EH (cell line): ENCODE measurements at regions not wholly inside any gene's neighbourhood (a gene's known extent, or its start where the extent isn't known, plus 50 kb on each side); places are given as distances from the start of the nearest gene placed in this dataset.
"Not testable (repeated sequence)": the region's sequence is repeated elsewhere in the genome, so short reads cannot be mapped to it uniquely, and the experiment has no call there.

Source experiments
- DNase-seq: peaks from one replicate; pipeline ENCODE4 v3.0.0-alpha.2; 2015; ENCODE audit warnings: low read depth

DNA sequence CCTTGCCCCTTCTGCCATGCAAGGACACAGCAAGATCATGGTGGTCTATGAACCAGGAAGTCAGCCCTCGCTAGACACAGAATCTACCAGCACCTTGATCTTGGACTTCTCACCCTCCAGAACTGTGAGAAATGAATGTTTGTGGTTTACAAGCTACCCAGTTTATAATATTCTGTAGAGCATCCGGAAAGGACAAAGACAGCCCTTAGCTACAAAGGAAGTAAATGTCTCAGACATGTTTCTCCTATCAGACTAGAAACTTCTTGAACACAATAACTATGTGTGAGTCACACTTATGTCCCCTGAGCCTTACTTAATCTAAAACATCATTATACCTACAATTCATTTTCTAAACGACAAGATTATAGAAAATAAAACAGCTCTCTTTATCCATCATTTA, 176.7 kb downstream of the KLHL28 start:
- no peak for DNase-seq

DNA sequence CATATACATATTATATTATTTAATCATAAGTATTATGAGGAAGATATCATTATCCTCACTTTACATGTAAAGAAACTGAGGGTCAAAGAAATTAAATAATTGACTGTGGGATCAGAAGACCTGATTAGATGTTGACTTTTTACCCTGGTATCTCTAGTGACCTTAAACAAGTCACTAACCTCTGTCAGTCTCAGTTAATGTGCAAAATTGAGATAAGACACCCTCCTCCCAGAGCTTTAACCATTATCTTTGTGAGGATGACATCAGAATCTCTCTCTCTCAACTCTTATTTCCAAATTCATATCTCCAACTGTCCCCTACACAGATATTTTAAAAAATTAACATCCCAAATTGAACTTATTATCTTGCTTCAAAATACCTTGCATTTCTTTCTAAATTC, 177.8 kb downstream of the KLHL28 start:
- no peak for DNase-seq

DNA sequence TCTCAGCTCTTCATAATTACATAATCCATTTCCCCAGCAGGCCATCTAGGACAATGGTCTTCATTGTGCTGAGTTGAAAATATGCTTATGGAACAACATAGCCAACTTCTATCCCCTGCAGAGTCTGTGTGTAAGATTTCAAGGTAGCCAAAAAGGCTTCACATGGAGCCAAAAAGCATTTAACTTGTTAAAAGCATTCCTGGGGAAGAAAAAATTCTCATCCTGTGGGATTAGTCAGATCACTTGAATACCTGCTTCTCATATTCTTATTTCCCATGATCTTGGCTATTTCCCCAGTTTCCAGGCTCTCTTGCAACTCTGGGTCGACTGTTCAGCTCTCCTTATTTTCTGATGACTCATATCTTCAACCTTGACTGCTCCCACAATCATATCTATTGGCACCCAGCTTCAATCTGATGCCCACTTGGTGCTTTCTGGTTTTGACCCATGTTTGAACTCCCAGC, 178.9 kb downstream of the KLHL28 start:
- DNase-seq = no peak

DNA sequence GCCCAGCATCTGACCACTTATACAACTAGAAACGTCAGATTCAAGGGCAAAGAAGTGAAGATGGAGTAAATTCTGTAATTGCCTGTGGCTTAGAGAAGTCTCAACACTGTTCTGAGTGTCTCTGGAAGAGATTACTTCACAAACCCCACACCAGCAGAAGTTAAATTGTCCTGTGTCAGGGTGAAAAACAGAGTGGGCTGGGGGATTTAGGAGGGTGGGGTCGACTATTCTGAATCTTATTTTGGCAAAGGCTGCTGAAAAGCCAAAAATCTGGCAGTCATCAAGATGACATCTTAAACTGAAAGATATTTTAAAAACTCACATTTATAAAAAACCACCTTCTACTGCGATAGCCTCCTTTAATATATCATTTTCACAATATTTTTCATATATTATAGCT, 180.8 kb downstream of the KLHL28 start:
- DNase-seq = no peak

DNA sequence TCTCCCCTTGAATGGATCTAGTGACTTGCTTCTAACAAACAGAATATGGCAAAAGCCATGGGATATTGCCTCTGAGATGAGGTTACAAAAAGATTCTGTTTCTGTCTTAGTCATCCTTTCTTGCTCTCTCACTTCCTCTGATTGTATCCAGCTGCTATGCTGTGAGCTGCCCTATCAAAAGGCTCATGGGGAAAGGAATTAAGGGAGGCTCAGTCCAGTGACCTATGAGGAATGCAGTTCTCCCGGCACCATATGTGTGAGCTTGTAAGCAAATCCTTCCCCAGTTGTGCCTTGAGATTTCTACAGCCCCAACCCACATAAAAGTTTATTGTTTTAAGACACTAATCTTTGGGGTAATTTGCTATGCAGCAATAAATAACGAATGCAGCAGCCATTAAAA, 183.1 kb downstream of the KLHL28 start:
- DNase-seq = peak; percentile 1

DNA sequence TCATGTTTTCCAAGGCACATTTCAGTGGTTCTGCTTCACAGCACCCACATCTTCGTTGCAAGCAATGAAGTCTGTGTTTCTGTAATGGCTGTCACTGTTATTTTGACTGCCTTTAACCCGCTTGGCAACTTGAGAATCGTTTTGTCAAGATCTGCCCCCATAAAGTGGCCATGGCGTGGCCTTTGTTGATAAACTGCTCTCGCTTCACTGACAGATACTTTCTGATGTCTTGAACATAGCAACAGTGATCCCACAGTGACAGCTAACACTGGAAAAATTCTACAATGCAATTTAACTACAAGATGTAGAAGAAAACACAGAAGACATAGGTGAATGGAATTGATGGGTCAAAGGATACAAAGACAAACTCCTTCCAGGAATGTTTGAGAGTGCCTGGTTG, 184.2 kb downstream of the KLHL28 start:
- DNase-seq = no peak

DNA sequence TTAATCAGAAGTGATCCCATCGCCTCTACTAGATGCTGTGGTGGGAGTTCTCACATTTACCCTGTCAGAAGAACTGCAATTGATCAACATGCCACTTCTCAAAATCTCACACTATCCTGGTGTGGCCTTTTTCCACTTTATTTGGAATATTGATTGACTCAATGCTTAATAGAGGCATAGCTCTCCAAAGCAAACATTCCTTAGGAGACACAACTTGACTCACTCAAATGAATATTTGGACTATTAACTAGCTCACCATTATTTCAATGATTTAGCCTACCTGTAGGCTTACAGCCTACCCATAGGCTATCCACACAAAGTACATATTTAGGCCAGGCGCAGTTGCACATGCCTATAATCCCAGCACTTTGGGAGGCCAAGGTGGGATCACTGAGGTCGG, 186.5 kb downstream of the KLHL28 start:
- DNase-seq = no peak

DNA sequence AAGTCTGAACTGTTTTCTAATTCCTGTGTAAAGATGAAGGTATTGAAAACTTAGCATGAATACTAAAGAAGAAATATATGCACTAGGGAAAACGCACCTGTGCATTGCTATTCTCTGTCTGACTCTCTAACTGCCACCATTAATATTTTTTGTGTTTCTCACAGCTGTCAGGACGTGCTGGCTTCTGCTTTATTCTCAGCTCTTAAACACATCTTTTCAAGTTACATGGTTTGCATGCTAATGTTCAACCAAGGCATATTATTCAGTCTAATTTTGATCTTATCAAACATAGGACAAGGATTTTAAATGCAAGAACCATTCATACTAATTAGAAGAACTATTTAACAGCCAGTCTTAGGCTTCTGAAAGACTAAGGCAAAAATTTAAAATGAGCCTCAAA, 187.4 kb downstream of the KLHL28 start:
- DNase-seq = no peak

DNA sequence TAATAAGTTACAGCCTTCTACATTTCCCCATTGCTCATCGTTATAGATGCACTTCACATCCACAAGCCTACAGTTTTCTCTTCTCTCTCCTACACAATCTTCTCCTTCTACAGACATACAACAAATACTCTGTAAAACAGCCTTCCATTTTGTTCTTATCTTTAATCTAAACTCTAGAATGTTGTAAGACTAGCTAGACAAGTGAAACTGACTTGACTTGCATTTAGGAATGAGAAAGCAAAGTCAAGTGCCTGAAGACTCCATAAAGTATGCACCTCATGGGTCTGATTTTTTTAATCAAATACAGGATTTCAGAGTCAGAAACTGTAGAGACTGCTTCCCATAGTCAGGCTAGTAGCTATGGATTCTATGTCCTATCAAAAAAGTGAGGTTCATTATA, 190.3 kb downstream of the KLHL28 start:
- no peak for DNase-seq

DNA sequence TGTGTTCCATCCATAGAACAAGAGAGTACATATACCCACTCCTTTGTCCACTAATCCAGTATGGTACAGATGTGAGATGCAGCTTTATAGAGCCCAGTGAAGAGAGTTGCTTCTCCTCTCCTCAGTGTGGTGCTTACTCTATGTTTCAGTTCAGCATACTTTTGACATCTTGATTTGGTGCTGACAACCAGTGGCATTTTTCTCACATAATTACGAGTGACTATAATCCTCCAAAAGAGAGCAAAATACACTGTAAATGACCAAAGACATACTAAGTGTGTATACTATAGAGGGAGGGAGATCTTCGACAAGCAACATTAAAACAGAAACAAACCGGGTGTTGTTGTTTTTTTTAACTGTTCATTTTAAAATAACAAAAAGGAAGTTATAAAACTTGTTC, 191.5 kb downstream of the KLHL28 start:
- no peak for DNase-seq

DNA sequence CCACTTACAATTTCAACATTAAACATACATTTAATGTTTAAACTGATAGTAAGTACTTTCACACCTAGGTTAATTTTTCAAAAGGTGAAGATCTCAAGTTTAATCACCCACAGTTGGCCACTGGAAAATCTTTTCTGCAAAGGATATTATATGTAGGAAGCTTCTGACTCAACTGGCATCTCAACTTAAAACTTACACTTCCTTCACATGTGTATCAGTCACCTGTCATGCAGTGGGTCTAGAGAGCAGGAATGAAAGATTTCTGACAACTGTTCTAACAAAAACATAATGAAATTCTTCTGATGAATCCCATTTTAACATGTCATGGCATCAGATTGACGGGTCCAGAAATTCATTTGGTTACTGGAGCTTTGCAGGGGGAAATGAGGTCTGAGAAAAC, 192.8 kb downstream of the KLHL28 start:
- DNase-seq = no peak

DNA sequence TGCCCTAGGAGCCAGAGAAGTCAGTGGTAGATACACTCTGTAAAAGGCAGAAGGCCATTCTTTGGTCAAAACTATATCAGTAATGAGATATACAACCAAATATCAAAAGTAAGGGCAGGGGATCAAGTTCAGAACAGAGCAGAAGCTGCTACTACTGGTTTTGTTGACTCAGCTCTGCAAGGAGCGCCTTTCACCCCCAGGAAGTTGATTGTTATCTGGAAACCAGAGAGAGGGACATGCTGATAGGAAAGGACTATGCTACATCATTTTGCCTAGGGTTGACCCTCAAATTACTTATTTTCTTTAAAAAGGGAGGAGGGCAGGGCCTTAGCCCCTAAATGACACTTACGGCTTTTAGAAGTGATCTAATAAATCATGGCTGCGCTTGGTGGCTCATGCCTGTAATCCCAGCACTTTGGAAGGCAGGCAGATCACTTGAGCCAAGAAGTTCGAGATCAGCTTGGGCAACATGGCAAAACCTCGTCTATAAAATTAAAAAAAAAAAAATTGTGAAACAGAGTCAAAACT, 194.0 kb downstream of the KLHL28 start:
- no peak for DNase-seq

DNA sequence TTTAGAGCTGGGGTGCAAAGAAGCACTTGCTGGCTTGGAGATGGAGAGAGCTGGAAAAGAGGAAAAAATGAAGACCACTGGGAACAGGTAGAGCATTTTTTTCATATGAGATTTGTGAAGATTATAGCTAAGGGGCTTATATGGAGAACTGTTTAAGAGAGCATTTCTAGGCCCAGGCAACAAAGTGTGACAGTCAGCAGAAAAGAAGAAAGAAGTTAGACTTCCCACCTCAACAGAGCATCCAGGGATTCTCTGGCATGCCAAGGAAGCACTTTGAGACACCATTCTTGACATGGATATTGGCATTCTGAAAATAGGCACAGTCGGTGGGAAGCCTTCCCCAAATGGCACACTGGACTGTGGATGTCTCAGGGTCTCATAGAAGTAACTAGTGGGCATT, 195.5 kb downstream of the KLHL28 start:
- DNase-seq = no peak

DNA sequence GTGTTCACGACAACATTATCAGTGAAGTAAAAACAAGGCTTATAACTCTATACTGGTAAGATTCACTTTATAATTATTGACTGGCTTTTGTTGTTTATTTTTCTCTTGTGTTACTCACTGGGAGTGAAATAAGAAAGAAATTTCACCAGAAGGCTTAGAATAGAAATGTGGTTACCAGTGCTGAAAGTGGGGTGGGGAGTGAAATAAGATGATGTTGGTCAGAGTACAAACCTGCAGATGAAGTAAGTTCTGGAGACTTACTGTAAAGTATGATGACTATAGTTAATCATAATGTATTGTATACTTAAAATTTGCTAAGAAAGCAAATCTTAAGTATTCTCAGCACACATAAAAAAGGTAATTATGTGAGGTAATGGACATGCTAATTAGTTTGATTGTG, 198.4 kb downstream of the KLHL28 start:
- no peak for DNase-seq

DNA sequence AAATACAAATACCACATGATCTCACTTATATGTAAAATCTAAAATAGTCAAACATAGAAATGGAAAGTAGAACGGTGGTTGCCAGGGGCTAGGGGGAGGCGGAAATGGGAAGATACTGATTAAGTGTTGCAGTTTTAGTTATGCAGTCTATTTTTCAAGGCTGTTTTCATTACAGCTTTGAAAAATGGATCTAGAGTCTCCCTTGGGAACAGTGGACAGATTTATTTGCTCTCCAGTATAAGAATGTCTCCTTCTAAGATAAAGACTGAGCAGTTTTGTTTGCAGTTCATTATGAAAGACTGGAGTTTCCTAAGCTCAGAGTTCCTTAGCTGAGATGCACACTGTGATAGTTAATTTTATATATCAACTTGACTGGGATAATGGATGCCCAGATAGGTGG, 202.5 kb downstream of the KLHL28 start:
- no peak for DNase-seq

DNA sequence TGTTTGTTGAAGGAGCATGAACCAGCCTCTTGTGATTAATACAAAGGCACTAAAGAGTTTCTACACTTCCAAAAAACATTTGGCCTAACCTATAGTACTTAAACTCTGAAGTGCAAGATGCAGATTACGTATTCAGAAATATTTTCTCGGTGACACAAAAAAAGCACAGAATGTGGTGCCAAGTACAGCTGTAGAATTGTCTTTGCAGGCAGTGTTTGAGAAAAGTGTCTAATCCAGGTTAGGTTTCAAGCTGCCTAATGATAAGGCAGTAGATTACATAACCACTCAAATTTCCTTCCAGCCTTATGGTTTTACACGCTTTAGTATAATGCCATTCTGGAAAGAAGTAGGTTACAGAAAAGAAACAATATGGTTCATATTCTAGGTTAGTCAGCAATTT, 205.2 kb downstream of the KLHL28 start:
- DNase-seq = no peak

DNA sequence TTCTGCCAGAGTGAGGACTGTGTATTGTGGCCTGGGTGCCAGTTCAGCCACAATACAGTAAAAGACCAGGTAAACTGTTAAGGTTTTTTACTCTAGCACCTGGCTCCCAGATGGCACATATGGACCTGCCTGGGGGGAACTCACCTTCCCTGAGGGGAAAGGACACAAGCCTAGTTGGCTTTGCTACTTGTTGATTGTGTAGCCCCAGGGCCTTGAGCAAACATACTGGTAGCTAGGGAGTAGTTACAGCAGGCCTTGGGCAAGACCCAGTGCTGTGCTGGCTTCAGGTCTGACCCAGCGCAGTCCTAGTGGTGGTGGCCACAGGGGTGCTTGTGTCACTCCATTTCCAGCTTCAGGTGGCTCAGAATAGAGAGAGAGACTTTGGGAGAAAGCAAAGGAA, 216.4 kb downstream of the KLHL28 start:
- no peak for DNase-seq

DNA sequence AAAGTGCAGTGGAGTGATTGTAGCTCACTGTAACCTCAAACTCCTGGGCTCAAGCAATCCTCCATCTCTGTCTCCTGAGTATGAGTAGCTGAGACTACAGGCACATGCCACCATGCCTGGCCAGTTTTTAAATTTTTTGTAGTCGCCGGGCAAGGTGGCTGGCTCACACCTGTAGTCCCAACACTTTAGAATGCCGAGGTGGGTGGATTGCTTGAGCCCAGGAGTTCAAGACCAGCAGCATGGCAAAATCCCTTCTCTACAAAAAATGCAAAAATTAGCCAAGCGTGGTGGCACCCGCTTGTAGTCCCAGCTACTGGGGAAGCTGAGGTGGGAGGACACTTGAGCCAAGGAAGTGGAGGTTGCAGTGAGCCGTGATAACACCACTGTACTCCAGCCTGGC, 219.5 kb downstream of the KLHL28 start:
- no peak for DNase-seq

DNA sequence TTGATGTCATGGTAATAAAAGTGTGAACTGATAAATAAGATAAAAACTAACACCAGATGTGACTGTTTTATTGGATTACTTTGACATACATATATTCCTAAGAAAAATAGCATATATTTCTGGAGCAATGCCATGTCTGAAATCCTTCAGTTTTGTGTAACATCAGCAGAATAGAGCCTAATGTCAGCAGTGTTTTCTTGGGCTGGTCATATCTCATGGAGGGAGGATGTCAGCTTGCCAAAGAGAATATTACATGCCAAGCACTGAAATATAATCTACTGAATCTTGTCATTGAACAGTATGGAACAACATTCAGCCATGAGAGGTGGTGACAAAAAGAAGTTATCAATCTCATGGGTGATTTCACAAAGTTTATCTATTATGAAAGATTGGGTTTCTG, 220.3 kb downstream of the KLHL28 start:
- DNase-seq = no peak

DNA sequence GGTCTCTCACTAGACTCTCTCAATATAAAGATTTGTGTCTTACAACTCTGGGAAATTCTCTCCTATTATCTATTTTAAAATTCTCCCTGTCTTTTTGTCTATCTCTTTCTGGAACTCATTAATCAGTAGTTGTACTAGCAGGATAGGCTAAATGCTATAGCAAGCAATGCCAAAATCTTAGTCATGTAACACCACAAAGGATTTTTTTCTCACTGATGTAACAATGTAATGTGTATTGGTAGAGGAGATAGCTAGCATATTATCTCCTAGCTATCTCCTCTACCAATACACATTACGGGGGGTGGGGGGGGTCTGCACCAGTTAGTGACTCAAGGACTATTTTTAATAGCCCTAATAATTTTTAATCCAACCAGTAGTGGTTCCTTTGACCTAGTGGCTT, 225.4 kb downstream of the KLHL28 start:
- DNase-seq = no peak

DNA sequence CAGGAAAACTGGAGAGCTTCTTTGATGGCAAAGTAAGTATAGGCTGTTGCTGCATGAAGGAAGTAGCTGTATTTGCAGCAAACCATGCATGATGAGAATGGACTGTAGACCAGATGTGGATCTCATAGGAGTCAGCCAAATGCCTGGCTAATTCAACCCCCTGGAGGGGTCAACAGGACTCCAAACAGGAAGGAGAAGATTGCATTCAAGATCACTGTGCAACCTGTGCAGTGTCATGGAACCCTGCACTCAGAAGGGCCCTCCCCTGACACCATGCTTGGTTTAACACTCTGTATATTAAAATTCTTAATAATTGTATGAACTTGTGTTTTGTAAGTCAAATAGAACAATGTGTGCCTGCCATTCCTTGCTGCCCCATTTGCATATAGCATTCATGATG, 225.1 kb upstream of the FSCB start:
- no peak for DNase-seq

DNA sequence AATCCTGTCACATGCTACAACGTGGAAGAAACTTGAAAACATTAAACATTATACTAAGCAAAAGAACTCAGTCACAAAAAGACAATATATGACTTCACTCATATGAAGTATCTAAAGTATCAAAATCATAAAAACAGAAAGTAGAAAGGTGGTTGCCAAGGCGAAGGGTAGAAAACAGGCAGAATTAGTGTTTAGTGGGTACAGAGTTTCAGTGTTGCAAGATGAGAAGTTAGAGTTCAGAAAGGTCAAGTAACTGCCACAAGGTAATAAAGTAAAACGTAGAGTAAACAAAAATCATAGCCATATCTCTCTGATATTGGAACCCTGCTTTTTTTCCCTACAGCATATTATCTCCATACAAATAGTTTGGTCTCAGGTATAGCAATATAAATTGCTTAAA, 223.8 kb upstream of the FSCB start:
- DNase-seq = no peak

DNA sequence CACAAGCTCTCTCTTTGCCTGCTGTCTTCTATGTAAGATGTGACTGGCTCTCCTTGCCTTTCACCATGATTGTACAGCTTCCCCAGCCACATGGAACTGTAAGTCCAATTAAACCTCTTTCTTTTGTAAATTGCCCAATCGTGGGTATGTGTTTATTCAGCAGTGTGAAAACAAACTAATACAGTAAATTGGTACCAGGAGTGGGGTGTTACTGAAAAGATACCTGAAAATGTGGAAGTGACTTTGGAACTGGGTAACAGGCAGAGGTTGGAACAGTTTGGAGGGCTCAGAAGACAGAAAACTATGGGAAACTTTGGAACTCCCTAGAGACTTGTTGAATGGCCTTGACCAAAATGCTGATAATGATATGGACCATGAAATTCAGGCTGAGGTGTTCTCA, 214.3 kb upstream of the FSCB start:
- not testable (repeated sequence) for DNase-seq

DNA sequence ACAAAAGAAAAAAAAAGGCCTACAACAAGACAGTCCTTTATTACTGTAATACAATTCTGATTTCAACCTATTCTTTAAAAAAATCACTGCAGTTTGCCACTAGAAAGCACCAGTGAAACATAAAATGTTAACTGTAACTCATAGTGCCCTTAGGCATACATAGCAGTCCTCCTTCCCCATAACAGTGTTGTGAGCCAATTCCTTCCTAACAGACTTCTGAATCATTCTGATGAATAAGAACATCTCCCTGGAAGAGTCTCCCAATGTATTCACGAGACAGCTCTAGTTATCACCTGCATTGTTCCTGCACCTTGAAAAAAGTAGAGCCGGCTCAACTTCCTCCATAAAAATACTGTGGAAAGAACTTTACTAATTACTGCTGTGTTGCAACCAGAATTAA, 213.6 kb upstream of the FSCB start:
- no peak for DNase-seq
